Heart right ventricle (tissue), 16 donors: ENCODE measurements at regions not wholly inside any gene's neighbourhood (a gene's known extent, or its start where the extent isn't known, plus 50 kb on each side); places are given as distances from the start of the nearest gene placed in this dataset.

Experiments used
- ATAC-seq, 8 donors: fragments of 200-7000 bp; cut with Tn5 transposase; one replicate each; pipeline ENCODE4 v1.9.1; 2020; ENCODE audit warnings: mild to moderate bottlenecking in 8 of 8, moderate library complexity in 8 of 8, moderate number of reproducible peaks in 1 of 8
- DNase-seq, 2 donors: peaks; one replicate each; pipeline ENCODE4 v3.0.0-alpha.2; 2020
- H3K27ac ChIP-seq, 10 donors: fragments of 200-600 bp; sonication (generic) in 2 of 10; one replicate each; pipeline versions ENCODE4 v1.5.0 to v1.8.0; 2020 to 2022; ENCODE audit warnings: mild to moderate bottlenecking in 3 of 10
- H3K27me3 ChIP-seq, 7 donors: fragments of 200-600 bp; one replicate each; pipeline ENCODE4 v1.8.0; 2021 to 2022; ENCODE audit warnings: mild to moderate bottlenecking in 2 of 7
- H3K36me3 ChIP-seq, 9 donors: fragments of 200-600 bp; sonication (generic) in 1 of 9; one replicate each; pipeline versions ENCODE4 v1.5.0 to v1.8.0; 2020 to 2022; ENCODE audit warnings: mild to moderate bottlenecking in 2 of 9
- H3K4me1 ChIP-seq, 9 donors: fragments of 200-600 bp; sonication (generic) in 1 of 9; one replicate each; pipeline versions ENCODE4 v1.5.0 to v1.8.0; 2020 to 2022; ENCODE audit warnings: mild to moderate bottlenecking in 4 of 9
- H3K4me3 ChIP-seq, 10 donors: fragments of 200-600 bp; sonication (generic) in 2 of 10; one replicate each; pipeline versions ENCODE4 v1.5.0 to v1.8.0; 2020 to 2022; ENCODE audit warnings: mild to moderate bottlenecking in 7 of 10, moderate library complexity in 2 of 10
- H3K9me3 ChIP-seq, 11 donors: fragments of 200-600 bp in 10 of 11; sonication (generic) in 2 of 11; one replicate each; pipeline versions ENCODE4 v1.5.0 to v1.8.0; 2013 to 2022; ENCODE audit warnings: mild to moderate bottlenecking in 2 of 11, control low read depth in 1 of 11, moderate library complexity in 1 of 11
- CTCF ChIP-seq, 9 donors: fragments of 200-600 bp; sonication (generic) in 2 of 9; IDR thresholded peaks; one replicate each; pipeline versions ENCODE4 v1.5.0 to v1.8.0; 2021 to 2022; ENCODE audit warnings: antibody characterized with exemption in 9 of 9, mild to moderate bottlenecking in 5 of 9, moderate library complexity in 1 of 9
- WGBS, 2 donors: extraction: QIAGEN DNeasy Blood & Tissue Kit; methylation state at CpG; one replicate each; pipeline ENCODE4 v1.1.7; 2013; ENCODE audit warnings: inconsistent platforms in 1 of 2; 5-methylcytosine and 5-hydroxymethylcytosine counted together
- intact Hi-C, 10 donors: fragments of 100-400 bp; cut with DNase I; formaldehyde crosslinking; loops; one replicate each; pipeline versions ENCODE4 v1.11.1 to v1.14.2; 2022
- donor health status: Arrhythmogenic right ventricular cardiomyopathy.
- donor health status: ischemic (EF 13 %, LVEDD 7.1; RV severe dilation, severe dysfunction).
- donor health status: healthy with polysubstance abuse.
- donor health status: DM: no; HTN: yes; CAD: no.
- donor health status: DM: no; HTN: no; CAD: no.
- donor health status: ischemic (EF 25% LVEDD 6.9; RV normal size, moderate dysfunction).
- donor health status: ischemic (EF 25% LVEDD 5.7; RV mildly dilated, moderate dysfunction).
- donor health status: healthy.
- donor health status: DM: yes; HTN: yes; CAD: no.
- donor health status: Ischemic cardiomyopathy.
- donor health status: ischemic (EF 35%, LVEDD 5.7; RV mildly dilated, moderate dysfunction).
- donor health status: nonischemic (EF 11% LVEDD 7.7; RV severe dilation, severe dysfunction).
- donor health status: DM: yes; HTN: yes; CAD: no.
- donor health status: PGD.
- donor health status: ischemic (EF 29% LVEDD 5.4; RV normal size, mild dysfunction).
- donor health status: nonischemic (EF 23%, LVEDD 6.1; RV moderate dilation, normal function).

- Histone ChIP-seq H3K4me1 (no peaks in the 10 kb centered on the region), H3K4me3 (no peak overlapping the region), H3K9me3 (no peaks in the 10 kb centered on the region), H3K27ac (no peak overlapping the region), H3K36me3 (no peaks in the 10 kb centered on the region), H3K27me3 (no peaks in the 10 kb centered on the region)
- intact Hi-C loops, result no loop called here
- DNase-seq (no peak), ATAC-seq (no peak)
- 82 to 91% methylated on average over 3 of the region's 3 CpGs for WGBS, 2 donors
- TF ChIP-seq CTCF (IDR thresholded peaks at IDR 0.05), result no peak
Measured at GRCh38 chr7:84529480-84530205, 335.1 kb upstream of the SEMA3A start.

GRCh38 chr7:84528756-84529479 lies 334.3 kb upstream of the SEMA3A start:
- no peak for ATAC-seq
- no peak for TF ChIP-seq CTCF (IDR thresholded peaks at IDR 0.05)
- Histone ChIP-seq H3K9me3 (no peaks in the 10 kb centered on the region), H3K4me3 (no peak overlapping the region), H3K27me3 (no peaks in the 10 kb centered on the region), H3K4me1 (no peaks in the 10 kb centered on the region), H3K36me3 (no peaks in the 10 kb centered on the region), H3K27ac (no peak overlapping the region)
- intact Hi-C loops, result no loop called here
- DNase-seq, result no peak

- no peak for TF ChIP-seq CTCF (IDR thresholded peaks at IDR 0.05)
- intact Hi-C loops, result no loop called here
- Histone ChIP-seq H3K4me1 (no peaks in the 10 kb centered on the region), H3K27ac (no peak overlapping the region), H3K27me3 (no peaks in the 10 kb centered on the region), H3K4me3 (no peak overlapping the region), H3K9me3 (peaks cover 0 to 24% (median 4%) of the 10 kb centered on the region in 11 donors), H3K36me3 (no peaks in the 10 kb centered on the region)
- ATAC-seq (no peak), DNase-seq (no peak)
- 70 to 77% methylated on average over 10 of the region's 10 CpGs for WGBS, 2 donors
Measured at GRCh38 chr7:84524714-84525694, 330.4 kb upstream of the SEMA3A start.

DNA sequence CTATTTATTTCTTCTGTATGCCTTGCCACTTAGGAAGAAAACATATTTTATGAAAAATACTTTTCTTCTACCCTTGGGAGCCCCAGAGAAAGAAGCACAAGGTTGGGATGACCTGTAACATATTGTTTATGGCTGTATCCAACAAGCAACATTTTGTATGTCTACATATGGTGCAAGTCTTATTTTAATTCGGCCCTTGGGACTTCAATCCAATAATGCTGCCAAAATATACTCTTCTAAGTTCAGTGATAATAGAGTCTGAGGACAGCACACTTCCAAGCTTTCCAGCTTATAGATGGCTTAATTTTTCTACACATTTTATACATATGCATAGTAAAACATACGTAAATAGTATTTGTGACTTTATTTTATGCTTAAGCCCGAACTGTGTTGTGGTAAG lies 318.5 kb upstream of the SEMA3A start:
- no peak overlapping the region for H3K4me3 ChIP-seq
- WGBS, 2 donors, result 61 to 62% methylated on average over 3 of the region's 3 CpGs
- H3K27me3 ChIP-seq, result no peaks in the 10 kb centered on the region
- TF ChIP-seq CTCF (IDR thresholded peaks at IDR 0.05), result no peak
- no peak for ATAC-seq
- no peaks in the 10 kb centered on the region for H3K36me3 ChIP-seq
- intact Hi-C loops, result no loop called here
- peaks cover 0 to 4% (median 0%) of the 10 kb centered on the region in 9 donors for H3K4me1 ChIP-seq
- no peak for DNase-seq
- peaks cover 0 to 5% (median 0%) of the 10 kb centered on the region in 11 donors for H3K9me3 ChIP-seq
- H3K27ac ChIP-seq, result no peak overlapping the region
